ENCODE measurements at regions not wholly inside any gene's neighbourhood (a gene's known extent, or its start where the extent isn't known, plus 50 kb on each side); places are given as distances from the start of the nearest gene placed in this dataset.

DNA sequence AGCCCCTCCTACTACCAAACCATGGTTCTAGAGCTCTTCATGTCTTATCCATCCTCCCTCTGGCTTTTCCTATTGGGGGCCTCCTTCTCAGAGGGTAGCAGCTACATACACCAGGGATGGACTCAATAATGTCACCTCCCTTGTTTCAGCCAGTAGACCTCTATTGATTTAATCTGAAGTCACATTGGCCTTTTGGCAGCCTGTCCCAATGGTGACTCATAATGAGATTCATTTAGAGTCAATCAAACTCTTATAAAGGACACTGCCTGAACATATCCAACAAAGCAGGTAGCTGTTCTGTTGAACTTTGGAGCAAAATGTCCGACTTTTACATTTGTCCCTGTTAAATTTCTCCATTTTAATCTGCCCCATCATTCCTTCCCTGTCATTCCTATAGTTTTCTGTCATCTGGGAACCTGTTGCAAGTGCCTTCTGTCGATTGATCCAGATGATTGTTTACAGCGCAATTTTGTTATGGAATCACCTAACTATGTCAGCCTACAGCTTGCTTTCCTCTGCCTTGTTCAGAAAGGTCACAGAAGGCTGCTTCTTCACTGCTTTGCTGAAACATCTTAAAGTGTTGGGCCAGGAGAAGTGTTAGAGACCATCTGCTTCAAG is 105.9 kb downstream of the ETS2 start:
- TF ChIP-seq POLR2AphosphoS5 (IDR thresholded peaks at IDR 0.05; ENCODE audit: insufficient read depth, low read depth, low read length) (no peak), POLR2A (IDR thresholded peaks at IDR 0.05; ENCODE audit: low read depth, low read length) (no peak), FOS (IDR thresholded peaks at IDR 0.05; ENCODE audit: borderline replicate concordance, insufficient read depth, low read length) (no peak)
- H3K36me3 ChIP-seq (ENCODE audit: control insufficient read depth in 2 of 2, extremely low read depth in 1 of 2, insufficient read depth in 2 of 2, low read length in 2 of 2) = no peaks in the 10 kb centered on the region

DNA sequence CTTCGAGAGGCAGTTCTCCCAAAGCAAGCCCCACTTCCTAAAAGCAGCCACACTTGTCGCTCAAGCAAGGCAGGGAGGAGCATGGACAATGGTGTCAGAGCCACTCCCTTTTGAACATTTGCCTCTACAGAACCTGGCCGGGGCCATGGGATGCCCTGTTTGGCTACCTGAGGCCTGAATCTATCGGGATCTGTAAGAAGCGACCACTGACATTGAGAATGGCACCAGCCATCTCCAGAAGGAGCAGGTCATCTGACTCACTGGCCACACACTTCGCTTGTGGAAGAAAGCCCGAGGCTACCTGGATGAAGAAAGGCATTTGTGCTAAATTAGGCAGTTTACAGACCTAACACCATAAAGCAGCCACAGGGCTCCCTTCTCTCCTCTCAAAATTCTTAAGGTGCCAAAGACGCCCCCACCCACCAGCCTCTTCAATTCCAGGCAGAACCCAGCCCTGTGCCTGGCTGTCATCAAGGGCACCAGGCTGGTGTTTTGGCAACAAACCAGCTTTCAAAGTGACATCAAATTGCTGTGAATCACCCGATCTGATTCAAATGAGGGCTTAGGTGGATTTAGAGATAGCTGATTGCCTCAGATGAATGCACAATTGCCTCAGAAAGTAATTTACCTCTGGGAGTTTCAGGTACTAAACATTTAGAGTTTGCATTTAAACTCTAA is 104.8 kb downstream of the ETS2 start:
- H3K9ac ChIP-seq (replicated peaks; ENCODE audit: extremely low read depth, insufficient read depth, low read length) = no peak overlapping the region
- no peaks in the 10 kb centered on the region for H3K9me3 ChIP-seq (replicated peaks; ENCODE audit: control insufficient read depth, insufficient read depth, low read length)
- POLR2A ChIA-PET = no interaction called here
- peaks cover 0 to under 1% of the 10 kb centered on the region in 2 experiments for H3K27me3 ChIP-seq (ENCODE audit: control insufficient read depth in 2 of 2, insufficient read depth in 2 of 2, low read length in 2 of 2)
- no peak overlapping the region for H3K4me2 ChIP-seq (ENCODE audit: insufficient read depth, low read length)
- dilution Hi-C loops (cut with MboI; ENCODE audit: extremely low pct_ligation_motif_present, low sequenced_read_pairs) (no loop called here), intact Hi-C loops (cut with micrococcal nuclease) (loop anchor here (5.0 kb wide), 1 partner anchor 82 kb away; no protein-coding TSS in a partner anchor)
- H3K4me3 ChIP-seq (replicated peaks in 1 of 3; ENCODE audit: insufficient read depth in 1 of 3, low read depth in 1 of 3, low read length in 3 of 3) = no peak overlapping the region
- FAIRE-seq (no peak), DNase-seq (ENCODE audit: low read depth, low spot score) (no peak)
- H3K4me1 ChIP-seq (ENCODE audit: control insufficient read depth, extremely low read depth, insufficient read depth, low read length) = peaks cover 3% of the 10 kb centered on the region
- no peak overlapping the region for H2AFZ ChIP-seq (ENCODE audit: low read depth, low read length)
- BruUV-seq (replicated peaks) = no TSS peak
- H3K36me3 ChIP-seq (ENCODE audit: control insufficient read depth in 2 of 2, extremely low read depth in 1 of 2, insufficient read depth in 2 of 2, low read length in 2 of 2) = no peaks in the 10 kb centered on the region
- no peak for TF ChIP-seq EZH2 (IDR thresholded peaks at IDR 0.05; ENCODE audit: borderline replicate concordance, low read depth, low read length, severe bottlenecking)
- TF ChIP-seq FOS (IDR thresholded peaks at IDR 0.05; ENCODE audit: borderline replicate concordance, insufficient read depth, low read length) = no peak
- TF ChIP-seq MYC (IDR thresholded peaks at IDR 0.05; ENCODE audit: low read depth, low read length) = no peak
- TF ChIP-seq GATA2 (IDR thresholded peaks at IDR 0.05; ENCODE audit: insufficient read depth, insufficient read length, low read depth, low read length) = no peak
- TF ChIP-seq, protein P1, sequence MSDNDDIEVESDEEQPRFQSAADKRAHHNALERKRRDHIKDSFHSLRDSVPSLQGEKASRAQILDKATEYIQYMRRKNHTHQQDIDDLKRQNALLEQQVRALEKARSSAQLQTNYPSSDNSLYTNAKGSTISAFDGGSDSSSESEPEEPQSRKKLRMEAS (IDR thresholded peaks at IDR 0.05; ENCODE audit: insufficient read depth, insufficient read length) = no peak
- TF ChIP-seq POLR2AphosphoS5 (IDR thresholded peaks at IDR 0.05; ENCODE audit: insufficient read depth, low read depth, low read length) = no peak
- TF ChIP-seq, protein P2, sequence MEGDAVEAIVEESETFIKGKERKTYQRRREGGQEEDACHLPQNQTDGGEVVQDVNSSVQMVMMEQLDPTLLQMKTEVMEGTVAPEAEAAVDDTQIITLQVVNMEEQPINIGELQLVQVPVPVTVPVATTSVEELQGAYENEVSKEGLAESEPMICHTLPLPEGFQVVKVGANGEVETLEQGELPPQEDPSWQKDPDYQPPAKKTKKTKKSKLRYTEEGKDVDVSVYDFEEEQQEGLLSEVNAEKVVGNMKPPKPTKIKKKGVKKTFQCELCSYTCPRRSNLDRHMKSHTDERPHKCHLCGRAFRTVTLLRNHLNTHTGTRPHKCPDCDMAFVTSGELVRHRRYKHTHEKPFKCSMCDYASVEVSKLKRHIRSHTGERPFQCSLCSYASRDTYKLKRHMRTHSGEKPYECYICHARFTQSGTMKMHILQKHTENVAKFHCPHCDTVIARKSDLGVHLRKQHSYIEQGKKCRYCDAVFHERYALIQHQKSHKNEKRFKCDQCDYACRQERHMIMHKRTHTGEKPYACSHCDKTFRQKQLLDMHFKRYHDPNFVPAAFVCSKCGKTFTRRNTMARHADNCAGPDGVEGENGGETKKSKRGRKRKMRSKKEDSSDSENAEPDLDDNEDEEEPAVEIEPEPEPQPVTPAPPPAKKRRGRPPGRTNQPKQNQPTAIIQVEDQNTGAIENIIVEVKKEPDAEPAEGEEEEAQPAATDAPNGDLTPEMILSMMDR (IDR thresholded peaks at IDR 0.05; ENCODE audit: extremely low read depth in 1 of 2, insufficient read depth in 1 of 2, low read depth in 1 of 2, low read length in 2 of 2) = no peak
- TF ChIP-seq JUN (IDR thresholded peaks at IDR 0.05; ENCODE audit: borderline replicate concordance, insufficient read depth, insufficient read length, low read depth) = no peak
- no peak for TF ChIP-seq POLR2A (IDR thresholded peaks at IDR 0.05; ENCODE audit: low read depth, low read length)
- no peaks in the 10 kb centered on the region for H3K79me2 ChIP-seq (ENCODE audit: control insufficient read depth, insufficient read depth, low read length)
- H4K20me1 ChIP-seq (replicated peaks; ENCODE audit: control insufficient read depth, extremely low read depth, insufficient read depth, low read length) = no peaks in the 10 kb centered on the region
- no peaks in the 10 kb centered on the region for H3K9me1 ChIP-seq (replicated peaks; ENCODE audit: control insufficient read depth, extremely low read depth, insufficient read depth, low read length)
- CTCF ChIA-PET = no interaction called here
- no peak overlapping the region for H3K27ac ChIP-seq (ENCODE audit: insufficient read depth, low read depth, low read length)

More for the DNA sequence above, 105.9 kb downstream of the ETS2 start:
- Histone ChIP-seq H3K9me1 (replicated peaks; ENCODE audit: control insufficient read depth, extremely low read depth, insufficient read depth, low read length) (no peaks in the 10 kb centered on the region), H3K4me1 (ENCODE audit: control insufficient read depth, extremely low read depth, insufficient read depth, low read length) (peaks cover 3% of the 10 kb centered on the region), H3K9me3 (replicated peaks; ENCODE audit: control insufficient read depth, insufficient read depth, low read length) (no peaks in the 10 kb centered on the region), H3K79me2 (ENCODE audit: control insufficient read depth, insufficient read depth, low read length) (no peaks in the 10 kb centered on the region), H2AFZ (ENCODE audit: low read depth, low read length) (no peak overlapping the region), H3K27ac (ENCODE audit: insufficient read depth, low read depth, low read length) (no peak overlapping the region), H4K20me1 (replicated peaks; ENCODE audit: control insufficient read depth, extremely low read depth, insufficient read depth, low read length) (no peaks in the 10 kb centered on the region), H3K27me3 (ENCODE audit: control insufficient read depth in 2 of 2, insufficient read depth in 2 of 2, low read length in 2 of 2) (peaks cover 0 to 2% of the 10 kb centered on the region in 2 experiments), H3K4me2 (ENCODE audit: insufficient read depth, low read length) (no peak overlapping the region), H3K4me3 (replicated peaks in 1 of 3; ENCODE audit: insufficient read depth in 1 of 3, low read depth in 1 of 3, low read length in 3 of 3) (no peak overlapping the region), H3K9ac (replicated peaks; ENCODE audit: extremely low read depth, insufficient read depth, low read length) (no peak overlapping the region)
- intact Hi-C loops (cut with micrococcal nuclease) (loop anchor here (5.0 kb wide), 1 partner anchor 81 kb away; no protein-coding TSS in a partner anchor), dilution Hi-C loops (cut with MboI; ENCODE audit: extremely low pct_ligation_motif_present, low sequenced_read_pairs) (no loop called here)
- CTCF ChIA-PET = no interaction called here
- POLR2A ChIA-PET = no interaction called here
- no peak for DNase-seq (ENCODE audit: low read depth, low spot score)
- no peak for FAIRE-seq
- BruUV-seq (replicated peaks) = no TSS peak

Data from endothelial cell of umbilical vein (primary cell).